CD4-positive, alpha-beta memory T cell (primary cell): ENCODE measurements at regions not wholly inside any gene's neighbourhood (a gene's known extent, or its start where the extent isn't known, plus 50 kb on each side); places are given as distances from the start of the nearest gene placed in this dataset.
A peak's percentile ranks its signal among the peaks of the same experiment; 100 is the strongest.

Experiments
- CTCF ChIA-PET: fragments of 350-600 bp; sonication (Branson Sonifier 250); formaldehyde crosslinking; loops from one replicate; lab custom pipeline; 2021; ENCODE audit warnings: inconsistent platforms; ENCODE audit not compliant: partially characterized antibody; lab: Charles Lee
- POLR2A ChIA-PET: fragments of 350-600 bp; sonication (Branson Sonifier 250); formaldehyde crosslinking; loops from one replicate; lab custom pipeline; 2021; ENCODE audit not compliant: partially characterized antibody; lab: Charles Lee
- DNase-seq, 5 donors: peaks; one replicate each; pipeline versions ENCODE4 v3.0.0 to v3.0.0-alpha.2; 2020 to 2022; ENCODE audit warnings: mixed read lengths in 1 of 5
- H3K27ac ChIP-seq: one replicate; pipeline ENCODE4 v1.7.0; 2013; ENCODE audit warnings: low read depth, low read length
- H3K27me3 ChIP-seq: 2 replicates; pipeline ENCODE4 v1.7.0; 2013; ENCODE audit warnings: mild to moderate bottlenecking, low read length, moderate library complexity; ENCODE audit not compliant: insufficient read depth
- H3K36me3 ChIP-seq: 2 replicates; pipeline ENCODE4 v1.7.0; 2013; ENCODE audit warnings: mild to moderate bottlenecking, low read length, moderate library complexity; ENCODE audit not compliant: insufficient read depth
- H3K4me1 ChIP-seq: 2 replicates; pipeline ENCODE4 v1.7.0; 2013; ENCODE audit warnings: mild to moderate bottlenecking, low read length, moderate library complexity; ENCODE audit not compliant: insufficient read depth
- H3K4me3 ChIP-seq, 2 donors: one replicate each; pipeline ENCODE4 v1.7.0; 2013; ENCODE audit warnings: low read length in 2 of 2, mild to moderate bottlenecking in 1 of 2
- H3K9me3 ChIP-seq, 2 donors: one replicate each; pipeline ENCODE4 v1.7.0; 2013; ENCODE audit warnings: low read length in 2 of 2, control low read depth in 1 of 2; ENCODE audit not compliant: control insufficient read depth in 1 of 2
- H3K27ac Mint-ChIP-seq, 7 donors: one replicate each; pipeline ENCODE4 v1.8.0; 2020 to 2021; ENCODE audit warnings: mixed read lengths in 7 of 7, mild to moderate bottlenecking in 6 of 7, inconsistent platforms in 3 of 7, moderate library complexity in 3 of 7
- H3K27me3 Mint-ChIP-seq, 2 donors: one replicate each; pipeline ENCODE4 v1.8.0; 2020 to 2021; ENCODE audit warnings: mixed read lengths in 2 of 2
- H3K36me3 Mint-ChIP-seq, 2 donors: one replicate each; pipeline ENCODE4 v1.8.0; 2020 to 2021; ENCODE audit warnings: mixed read lengths in 2 of 2, inconsistent platforms in 1 of 2, mild to moderate bottlenecking in 1 of 2
- H3K4me1 Mint-ChIP-seq, 4 donors: one replicate each; pipeline ENCODE4 v1.8.0; 2020 to 2021; ENCODE audit warnings: mixed read lengths in 4 of 4, mild to moderate bottlenecking in 1 of 4
- H3K4me3 Mint-ChIP-seq, 8 donors: one replicate each; pipeline ENCODE4 v1.8.0; 2020 to 2021; ENCODE audit warnings: mixed read lengths in 8 of 8, mild to moderate bottlenecking in 7 of 8, moderate library complexity in 6 of 8, inconsistent platforms in 3 of 8
- H3K9me3 Mint-ChIP-seq, 8 donors: one replicate each; pipeline ENCODE4 v1.8.0; 2020 to 2021; ENCODE audit warnings: mixed read lengths in 8 of 8, mild to moderate bottlenecking in 5 of 8, inconsistent platforms in 3 of 8, moderate library complexity in 1 of 8
- intact Hi-C: fragments of 100-400 bp; cut with micrococcal nuclease; formaldehyde crosslinking; loops from one replicate; pipeline ENCODE4 v1.15.1; 2023

DNA sequence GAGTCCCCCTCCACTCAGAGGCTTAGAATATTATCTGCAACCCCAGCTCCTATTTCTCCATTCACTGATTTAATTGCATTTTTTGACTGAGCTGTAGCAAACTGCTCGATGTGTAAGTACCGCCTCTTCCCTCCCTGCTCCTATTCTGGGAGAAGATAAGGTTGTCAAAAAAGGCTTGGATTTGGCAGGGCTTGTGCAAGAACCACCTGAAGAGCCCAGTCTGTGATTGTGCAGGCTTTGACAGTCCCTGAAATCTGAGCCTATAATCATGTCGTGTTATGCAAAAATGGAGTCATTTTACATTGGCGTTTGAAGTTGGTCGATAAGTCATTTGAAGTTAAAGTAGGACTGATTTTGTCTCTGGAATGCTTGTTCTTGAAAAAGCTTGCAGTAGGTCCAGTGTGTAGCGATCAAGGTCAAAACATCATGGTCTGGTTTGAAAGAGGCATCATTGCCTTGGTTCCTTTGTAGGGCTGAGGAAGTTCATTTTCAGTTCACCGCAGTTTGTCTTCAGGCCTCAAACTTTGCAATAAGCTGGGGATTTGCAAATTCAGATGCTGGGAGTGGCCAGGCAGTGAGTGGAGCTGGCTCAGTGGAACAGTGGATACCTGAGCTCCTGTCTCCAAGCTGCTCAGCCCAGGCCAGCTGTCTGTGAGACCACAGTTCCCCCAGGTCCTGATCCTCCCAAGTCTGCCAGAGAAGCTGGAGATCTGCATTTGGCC is 68.8 kb downstream of the KATNIP start:
- intact Hi-C loops, result no loop called here
- H3K36me3 ChIP-seq, result peaks cover 5% of the 10 kb centered on the region
- H3K4me1 ChIP-seq, result no peaks in the 10 kb centered on the region
- peaks cover 0 to 2% (median 0%) of the 10 kb centered on the region in 8 donors for H3K9me3 Mint-ChIP-seq
- peaks cover 22 to 44% of the 10 kb centered on the region in 2 donors for H3K36me3 Mint-ChIP-seq
- H3K4me1 Mint-ChIP-seq, result no peaks in the 10 kb centered on the region
- no peaks in the 10 kb centered on the region for H3K27me3 ChIP-seq
- H3K27me3 Mint-ChIP-seq, result no peaks in the 10 kb centered on the region
- ChIA-PET POLR2A (no interaction called here), CTCF (no interaction called here)
- DNase-seq, result no peak
- no peak overlapping the region for H3K4me3 ChIP-seq
- no peak overlapping the region for H3K4me3 Mint-ChIP-seq
- no peaks in the 10 kb centered on the region for H3K9me3 ChIP-seq
- no peak overlapping the region for H3K27ac Mint-ChIP-seq
- no peak overlapping the region for H3K27ac ChIP-seq

DNA sequence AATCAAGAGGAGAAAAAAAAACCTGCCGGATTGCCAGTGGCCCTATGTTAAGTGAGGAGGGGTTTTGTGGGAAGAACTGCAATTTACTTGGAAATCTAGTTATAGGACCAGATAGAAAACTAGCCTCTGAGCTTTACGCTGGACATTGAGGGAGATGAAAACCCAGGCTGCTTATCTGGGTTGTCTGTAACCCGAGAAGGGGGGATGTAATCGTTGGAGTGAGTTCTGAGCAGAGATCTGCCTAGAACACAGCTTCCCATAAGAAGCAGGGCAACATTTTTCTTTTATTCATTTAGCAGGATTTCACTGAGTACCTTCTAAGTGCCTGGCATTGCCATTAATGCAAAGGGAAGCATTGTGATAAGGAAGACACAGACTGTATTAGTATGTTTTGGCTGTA is 70.6 kb downstream of the KATNIP start:
- POLR2A ChIA-PET, result no interaction called here
- no peaks in the 10 kb centered on the region for H3K4me1 ChIP-seq
- intact Hi-C loops, result no loop called here
- CTCF ChIA-PET, result interaction anchor here (1.0 kb wide), 1 partner anchor 20 kb away, joined by 3 read pairs; no protein-coding TSS in a partner anchor
- H3K9me3 Mint-ChIP-seq, result peaks cover 0 to 2% (median 0%) of the 10 kb centered on the region in 8 donors
- DNase-seq, result no peak
- no peak overlapping the region for H3K4me3 ChIP-seq
- no peaks in the 10 kb centered on the region for H3K27me3 ChIP-seq
- no peak overlapping the region for H3K27ac Mint-ChIP-seq
- H3K9me3 ChIP-seq, result no peaks in the 10 kb centered on the region
- no peak overlapping the region for H3K27ac ChIP-seq
- peaks cover 22 to 46% of the 10 kb centered on the region in 2 donors for H3K36me3 Mint-ChIP-seq
- H3K4me3 Mint-ChIP-seq, result no peak overlapping the region
- no peaks in the 10 kb centered on the region for H3K27me3 Mint-ChIP-seq
- peaks cover 0 to 3% (median 0%) of the 10 kb centered on the region in 4 donors for H3K4me1 Mint-ChIP-seq
- peaks cover 5% of the 10 kb centered on the region for H3K36me3 ChIP-seq

DNA sequence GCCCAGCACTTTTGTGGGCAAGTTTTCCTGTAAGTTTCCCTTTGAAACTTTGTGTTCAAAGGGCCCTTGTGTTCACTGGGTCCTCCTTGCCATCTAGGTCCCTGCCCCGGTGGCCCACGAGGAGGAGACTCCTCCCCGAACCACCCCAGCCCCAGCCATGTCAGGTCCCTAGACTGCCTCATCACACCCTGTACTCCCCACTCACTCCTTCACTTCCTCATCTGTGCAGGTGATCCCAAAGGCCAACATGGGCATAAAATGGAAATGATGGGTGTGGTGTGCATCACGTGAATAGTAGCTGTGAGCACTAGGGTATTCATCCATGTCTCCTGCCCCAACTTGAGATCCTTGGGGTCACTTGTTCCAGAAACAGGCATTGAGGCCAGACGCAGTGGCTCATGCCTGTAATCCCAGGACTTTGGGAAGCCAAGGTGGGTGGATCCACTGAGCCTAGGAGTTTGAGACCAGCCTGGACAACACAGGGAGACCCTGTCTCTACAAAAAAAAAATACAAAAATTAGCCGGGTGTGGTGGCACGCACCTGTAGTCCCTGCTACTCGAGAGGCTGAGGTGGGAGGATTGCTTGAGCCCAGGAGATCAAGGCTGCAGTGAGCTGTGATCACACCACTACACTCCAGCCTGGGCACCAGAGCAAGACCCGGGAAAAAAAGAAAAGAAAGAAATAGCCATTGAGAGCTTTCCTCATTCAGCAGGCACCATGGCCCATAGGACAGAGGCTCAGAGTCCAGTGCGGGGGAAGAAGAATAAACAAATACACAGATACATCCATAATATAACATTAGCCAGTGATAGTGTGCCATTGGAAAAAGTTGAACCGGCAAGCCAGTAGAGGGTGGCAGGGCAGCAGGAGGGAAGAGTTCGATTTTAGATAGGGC is 74.5 kb downstream of the KATNIP start:
- Mint-ChIP-seq H3K9me3 (peaks cover 0 to 2% (median 0%) of the 10 kb centered on the region in 8 donors), H3K27ac (peak overlapping the region in 1 of 7 donors; percentile 18), H3K27me3 (no peaks in the 10 kb centered on the region), H3K4me1 (peaks cover 0 to 5% (median 0%) of the 10 kb centered on the region in 4 donors), H3K36me3 (peaks cover 15 to 46% of the 10 kb centered on the region in 2 donors), H3K4me3 (no peak overlapping the region)
- no peak overlapping the region for H3K27ac ChIP-seq
- ChIA-PET CTCF (no interaction called here), POLR2A (no interaction called here)
- DNase-seq, result no peak
- H3K4me1 ChIP-seq, result no peaks in the 10 kb centered on the region
- H3K36me3 ChIP-seq, result no peaks in the 10 kb centered on the region
- H3K9me3 ChIP-seq, result no peaks in the 10 kb centered on the region
- no peak overlapping the region for H3K4me3 ChIP-seq
- H3K27me3 ChIP-seq, result no peaks in the 10 kb centered on the region
- intact Hi-C loops, result no loop called here

DNA sequence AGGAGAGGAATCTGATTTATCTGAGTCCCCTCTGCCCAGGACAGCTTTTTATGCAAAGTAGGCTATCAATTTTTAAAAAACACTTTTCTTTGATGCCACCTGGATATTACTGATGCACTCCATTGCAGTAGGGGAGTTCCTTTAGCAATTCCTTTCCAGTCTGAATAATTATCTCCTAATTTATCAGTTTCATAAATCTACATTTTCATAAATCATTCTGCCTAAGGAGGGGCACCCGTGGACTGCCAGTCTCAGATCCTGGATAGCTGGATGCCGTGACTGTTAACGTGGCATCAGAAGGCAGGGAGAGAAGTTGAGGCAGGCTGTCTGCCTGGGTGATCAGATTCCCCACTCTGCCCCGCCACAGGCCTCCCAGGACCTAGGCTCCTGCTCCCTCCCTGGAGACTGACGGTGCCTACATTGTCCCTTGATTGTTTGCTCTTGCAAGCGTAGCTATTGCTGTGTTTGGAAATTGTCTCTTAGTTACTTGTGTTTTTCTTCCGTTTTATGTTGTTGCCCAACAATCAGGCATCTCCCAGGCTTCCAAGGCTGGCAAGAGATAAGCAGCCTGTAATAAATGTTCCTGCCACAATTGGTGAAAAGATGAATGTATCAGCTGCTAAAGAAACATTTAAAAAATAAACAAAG is 75.2 kb downstream of the KATNIP start:
- Histone ChIP-seq H3K27me3 (no peaks in the 10 kb centered on the region), H3K27ac (no peak overlapping the region), H3K36me3 (no peaks in the 10 kb centered on the region), H3K4me1 (no peaks in the 10 kb centered on the region), H3K4me3 (no peak overlapping the region), H3K9me3 (no peaks in the 10 kb centered on the region)
- POLR2A ChIA-PET, result no interaction called here
- DNase-seq, result no peak
- H3K9me3 Mint-ChIP-seq, result peaks cover 0 to 2% (median 0%) of the 10 kb centered on the region in 8 donors
- H3K4me1 Mint-ChIP-seq, result peaks cover 0 to 5% (median 0%) of the 10 kb centered on the region in 4 donors
- intact Hi-C loops, result no loop called here
- H3K4me3 Mint-ChIP-seq, result no peak overlapping the region
- no peak overlapping the region for H3K27ac Mint-ChIP-seq
- H3K36me3 Mint-ChIP-seq, result peaks cover 12 to 43% of the 10 kb centered on the region in 2 donors
- CTCF ChIA-PET, result no interaction called here
- no peaks in the 10 kb centered on the region for H3K27me3 Mint-ChIP-seq

DNA sequence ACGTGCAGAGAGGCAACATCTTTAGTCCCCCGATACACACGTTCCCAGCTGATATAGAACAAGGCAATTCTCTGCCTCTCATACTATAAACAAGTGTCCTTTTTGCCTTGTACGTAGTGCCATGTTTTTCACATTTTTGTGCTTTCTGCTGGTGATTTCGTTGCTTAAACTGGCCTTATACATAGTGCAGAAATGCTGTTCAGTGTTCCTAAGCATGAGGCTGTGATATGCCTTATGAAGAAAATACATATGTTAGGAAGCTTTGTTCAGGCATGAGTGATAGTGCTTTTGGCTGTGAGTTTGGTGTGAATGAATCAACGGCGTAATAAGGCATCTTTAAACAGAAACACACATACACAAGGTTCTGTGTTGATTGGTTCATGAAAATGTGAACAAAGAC is 77.2 kb downstream of the KATNIP start:
- Histone ChIP-seq H3K4me1 (no peaks in the 10 kb centered on the region), H3K9me3 (no peaks in the 10 kb centered on the region), H3K4me3 (no peak overlapping the region), H3K36me3 (peaks cover 4% of the 10 kb centered on the region), H3K27ac (no peak overlapping the region), H3K27me3 (no peaks in the 10 kb centered on the region)
- no peak overlapping the region for H3K27ac Mint-ChIP-seq
- DNase-seq, result no peak
- ChIA-PET CTCF (no interaction called here), POLR2A (no interaction called here)
- peaks cover 19 to 41% of the 10 kb centered on the region in 2 donors for H3K36me3 Mint-ChIP-seq
- intact Hi-C loops, result no loop called here
- no peak overlapping the region for H3K4me3 Mint-ChIP-seq
- peaks cover 0 to 5% (median 0%) of the 10 kb centered on the region in 4 donors for H3K4me1 Mint-ChIP-seq
- H3K27me3 Mint-ChIP-seq, result no peaks in the 10 kb centered on the region
- no peaks in the 10 kb centered on the region for H3K9me3 Mint-ChIP-seq

DNA sequence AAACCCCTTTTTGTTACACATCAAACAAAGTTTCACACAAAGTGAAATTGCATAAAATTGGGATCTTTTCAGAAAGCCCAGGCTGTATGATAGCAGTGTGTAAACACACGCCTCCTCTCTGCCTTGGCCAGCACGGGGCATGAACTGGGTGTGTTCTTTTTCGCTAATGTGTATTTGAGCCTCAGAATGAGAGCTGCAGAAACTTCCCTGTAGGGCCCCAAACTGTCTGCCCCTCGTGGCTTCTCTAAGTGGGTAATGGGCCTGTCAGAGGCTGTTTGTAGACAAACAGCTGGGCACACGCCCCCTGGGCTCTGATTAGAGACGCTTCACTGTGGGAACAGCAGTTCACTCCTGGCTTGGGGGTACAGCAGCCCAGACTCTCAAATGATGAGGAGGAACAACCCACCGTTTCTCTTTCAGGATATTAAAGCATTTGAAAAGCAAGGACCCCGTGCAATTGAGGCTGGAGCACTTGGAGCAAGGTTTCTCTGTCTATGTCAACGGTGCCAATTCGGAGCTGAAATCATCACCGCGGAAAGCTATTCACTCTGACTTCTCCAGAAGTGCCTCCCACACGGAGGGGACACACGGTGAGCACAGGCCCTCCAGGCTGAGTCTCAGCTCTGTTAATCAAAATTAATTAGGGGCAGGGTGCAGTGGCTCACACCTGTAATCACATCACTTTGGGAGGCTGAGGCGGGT is 78.4 kb downstream of the KATNIP start:
- Histone ChIP-seq H3K4me3 (no peak overlapping the region), H3K36me3 (peaks cover 4% of the 10 kb centered on the region), H3K27ac (no peak overlapping the region), H3K9me3 (no peaks in the 10 kb centered on the region), H3K4me1 (no peaks in the 10 kb centered on the region), H3K27me3 (no peaks in the 10 kb centered on the region)
- ChIA-PET CTCF (no interaction called here), POLR2A (no interaction called here)
- intact Hi-C loops, result no loop called here
- H3K4me1 Mint-ChIP-seq, result peaks cover 0 to 5% (median 0%) of the 10 kb centered on the region in 4 donors
- DNase-seq, result no peak
- H3K9me3 Mint-ChIP-seq, result no peaks in the 10 kb centered on the region
- no peak overlapping the region for H3K4me3 Mint-ChIP-seq
- peaks cover 21 to 40% of the 10 kb centered on the region in 2 donors for H3K36me3 Mint-ChIP-seq
- H3K27me3 Mint-ChIP-seq, result no peaks in the 10 kb centered on the region
- no peak overlapping the region for H3K27ac Mint-ChIP-seq
